ENCODE measurements at regions not wholly inside any gene's neighbourhood (a gene's known extent, or its start where the extent isn't known, plus 50 kb on each side); places are given as distances from the start of the nearest gene placed in this dataset.

DNA sequence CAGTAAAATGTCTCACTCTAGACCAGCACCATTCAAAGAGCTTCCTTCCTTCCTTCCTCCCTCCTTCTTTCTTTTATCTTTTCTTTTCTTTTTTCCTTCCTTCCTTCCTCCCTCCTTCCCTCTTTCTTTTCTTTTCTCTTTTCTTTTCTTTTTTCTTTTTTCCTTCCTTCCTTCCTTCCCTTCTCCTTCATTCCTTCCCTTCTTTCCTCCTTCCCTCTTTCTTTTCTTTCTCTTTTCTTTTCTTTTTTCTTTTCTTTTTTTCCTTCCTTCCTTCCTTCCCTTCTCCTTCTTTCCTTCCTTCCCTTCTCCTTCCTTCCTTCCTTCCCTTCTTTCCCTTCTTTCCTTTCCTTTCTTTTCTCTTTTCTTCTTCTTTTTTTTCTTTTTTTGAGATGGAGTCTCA is 985.1 kb downstream of the DSC3 start:
- DNase-seq: no peak
- no peak overlapping the region for H3K27ac Mint-ChIP-seq

GRCh38 chr18:30056528-30056927 is 986.0 kb downstream of the DSC3 start:
- Mint-ChIP-seq H3K36me3 (no peaks in the 10 kb centered on the region), H3K27me3 (no peaks in the 10 kb centered on the region), H3K27ac (no peak overlapping the region), H3K9me3 (peaks cover 2% of the 10 kb centered on the region), H3K4me3 (no peak overlapping the region), H3K4me1 (no peaks in the 10 kb centered on the region)
- POLR2A ChIA-PET: no interaction called here
- ATAC-seq (ENCODE audit: low read depth) (no peak), DNase-seq (no peak)

More for the DNA sequence above, 985.1 kb downstream of the DSC3 start:
- Mint-ChIP-seq H3K27me3 (no peaks in the 10 kb centered on the region), H3K9me3 (peaks cover 2% of the 10 kb centered on the region), H3K36me3 (no peaks in the 10 kb centered on the region), H3K4me1 (no peaks in the 10 kb centered on the region), H3K4me3 (no peak overlapping the region)
- no peak for ATAC-seq (ENCODE audit: low read depth)
- POLR2A ChIA-PET: no interaction called here

GRCh38 chr18:30044496-30044895 is 998.0 kb downstream of the DSC3 start:
- Mint-ChIP-seq H3K9me3 (peaks cover 3% of the 10 kb centered on the region), H3K4me1 (no peaks in the 10 kb centered on the region), H3K36me3 (no peaks in the 10 kb centered on the region), H3K27me3 (no peaks in the 10 kb centered on the region), H3K4me3 (no peak overlapping the region), H3K27ac (no peak overlapping the region)
- POLR2A ChIA-PET: no interaction called here
- DNase-seq: no peak
- ATAC-seq (ENCODE audit: low read depth): no peak

DNA sequence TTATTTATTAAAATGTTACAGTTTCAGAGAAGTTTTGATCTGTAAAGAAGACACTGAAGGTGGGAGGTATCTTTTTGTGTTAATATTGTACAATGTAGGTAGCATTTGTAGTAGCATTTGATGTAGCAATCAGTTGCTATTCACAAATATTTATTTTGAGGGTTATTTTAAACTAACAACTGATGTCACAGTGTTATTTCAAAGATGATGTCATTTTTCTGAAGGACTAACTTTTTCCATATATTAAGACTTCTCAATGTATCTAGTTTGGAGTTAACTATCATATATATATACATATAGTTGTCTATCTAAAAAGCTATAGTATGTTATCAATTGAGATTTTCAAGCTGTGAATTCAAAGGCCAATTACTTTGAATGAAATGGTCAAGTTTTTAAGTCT is 1003.3 kb downstream of the DSC3 start:
- Mint-ChIP-seq H3K36me3 (no peaks in the 10 kb centered on the region), H3K27ac (no peak overlapping the region), H3K27me3 (no peaks in the 10 kb centered on the region), H3K4me1 (no peaks in the 10 kb centered on the region), H3K4me3 (no peak overlapping the region), H3K9me3 (peaks cover 5% of the 10 kb centered on the region)
- ATAC-seq (ENCODE audit: low read depth): no peak
- no peak for DNase-seq
- POLR2A ChIA-PET: no interaction called here

DNA sequence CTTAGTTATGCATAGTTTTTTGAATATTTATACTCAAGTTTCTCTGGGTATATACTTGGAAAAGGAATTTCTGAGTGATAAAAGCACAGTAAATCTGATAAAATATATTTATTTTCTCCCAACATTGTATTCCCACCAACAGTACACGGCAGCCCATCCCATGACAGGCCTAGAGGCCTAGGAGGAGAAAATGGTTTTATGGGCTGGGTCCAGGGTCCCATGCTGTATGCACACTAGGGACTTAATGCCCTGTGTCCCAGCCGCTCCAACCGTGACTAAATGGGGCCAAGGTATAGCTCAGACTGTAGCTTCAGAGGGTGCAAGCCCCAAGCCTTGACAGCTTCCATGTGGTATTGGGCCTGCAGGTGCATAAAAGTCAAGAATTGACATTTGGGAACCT is 1007.7 kb downstream of the DSC3 start:
- Mint-ChIP-seq H3K36me3 (no peaks in the 10 kb centered on the region), H3K9me3 (peaks cover 10% of the 10 kb centered on the region), H3K27ac (no peak overlapping the region), H3K27me3 (no peaks in the 10 kb centered on the region), H3K4me1 (no peaks in the 10 kb centered on the region), H3K4me3 (no peak overlapping the region)
- DNase-seq (no peak), ATAC-seq (ENCODE audit: low read depth) (no peak)
- POLR2A ChIA-PET: no interaction called here

GRCh38 chr18:30016179-30016578 is 1026.4 kb downstream of the DSC3 start:
- POLR2A ChIA-PET: no interaction called here
- Mint-ChIP-seq H3K9me3 (no peaks in the 10 kb centered on the region), H3K4me3 (no peak overlapping the region), H3K4me1 (no peaks in the 10 kb centered on the region), H3K27me3 (no peaks in the 10 kb centered on the region), H3K27ac (no peak overlapping the region), H3K36me3 (no peaks in the 10 kb centered on the region)
- ATAC-seq (ENCODE audit: low read depth) (no peak), DNase-seq (no peak)

- no peak for DNase-seq
- no peak overlapping the region for H3K4me3 Mint-ChIP-seq
Observed at GRCh38 chr18:30004965-30005364, 1037.6 kb downstream of the DSC3 start.

DNA sequence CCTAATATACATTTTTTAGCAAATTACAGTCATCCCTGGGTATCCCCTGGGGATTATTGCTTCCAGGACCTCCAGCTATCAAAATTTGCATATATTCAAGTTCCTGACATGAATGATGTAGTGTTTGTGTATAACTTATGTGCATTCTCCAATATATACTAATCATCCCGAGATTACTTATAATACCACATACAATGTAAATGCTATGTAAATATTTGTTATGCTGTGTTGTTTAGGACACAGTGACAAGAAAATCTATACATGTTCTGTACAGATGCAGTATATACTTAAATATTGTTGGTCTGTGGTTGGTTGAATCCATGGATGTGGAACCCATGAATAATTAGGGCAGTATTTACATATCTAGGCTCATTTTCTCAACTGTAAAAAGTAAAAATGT is 1060.3 kb downstream of the DSC3 start:
- POLR2A ChIA-PET: no interaction called here
- H3K4me1 Mint-ChIP-seq: no peaks in the 10 kb centered on the region
- H3K36me3 Mint-ChIP-seq: no peaks in the 10 kb centered on the region
- no peak for ATAC-seq (ENCODE audit: low read depth)
- DNase-seq: no peak
- no peak overlapping the region for H3K27ac Mint-ChIP-seq
- no peak overlapping the region for H3K4me3 Mint-ChIP-seq
- H3K27me3 Mint-ChIP-seq: no peaks in the 10 kb centered on the region
- peaks cover 2% of the 10 kb centered on the region for H3K9me3 Mint-ChIP-seq

More at GRCh38 chr18:30004965-30005364, 1037.6 kb downstream of the DSC3 start:
- Mint-ChIP-seq H3K4me1 (no peaks in the 10 kb centered on the region), H3K36me3 (no peaks in the 10 kb centered on the region), H3K27ac (no peak overlapping the region), H3K9me3 (peaks cover 1% of the 10 kb centered on the region), H3K27me3 (no peaks in the 10 kb centered on the region)
- no peak for ATAC-seq (ENCODE audit: low read depth)
- POLR2A ChIA-PET: no interaction called here

GRCh38 chr18:29979881-29980280 is 1062.7 kb downstream of the DSC3 start:
- Mint-ChIP-seq H3K36me3 (no peaks in the 10 kb centered on the region), H3K27me3 (no peaks in the 10 kb centered on the region)
- ATAC-seq (ENCODE audit: low read depth): no peak

DNA sequence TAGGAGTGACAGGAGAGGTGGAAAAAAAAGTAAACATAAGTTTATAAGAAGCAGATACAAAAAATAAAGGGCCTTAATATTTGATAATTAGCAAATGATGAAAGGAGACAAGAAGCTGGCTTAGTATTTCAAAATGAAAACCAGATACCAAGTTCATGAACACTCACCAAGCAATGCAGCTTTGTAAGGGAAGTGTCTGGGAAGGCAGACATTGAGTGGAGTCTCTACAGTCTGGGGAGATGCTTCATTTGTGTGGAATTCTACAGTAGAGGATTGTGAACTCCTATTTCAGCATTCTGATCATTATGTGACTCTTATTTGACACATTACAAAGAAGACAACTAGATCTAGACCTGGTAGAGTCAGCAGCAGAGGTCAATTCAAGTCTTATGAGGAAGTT is 1072.7 kb downstream of the DSC3 start:
- ATAC-seq (ENCODE audit: low read depth) (no peak), DNase-seq (no peak)
- Mint-ChIP-seq H3K27me3 (no peaks in the 10 kb centered on the region), H3K4me3 (no peak overlapping the region), H3K9me3 (peaks cover 5% of the 10 kb centered on the region), H3K36me3 (no peaks in the 10 kb centered on the region), H3K4me1 (no peaks in the 10 kb centered on the region), H3K27ac (no peak overlapping the region)
- POLR2A ChIA-PET: no interaction called here

More at GRCh38 chr18:29979881-29980280, 1062.7 kb downstream of the DSC3 start:
- no peaks in the 10 kb centered on the region for H3K4me1 Mint-ChIP-seq
- H3K9me3 Mint-ChIP-seq: peaks cover 4% of the 10 kb centered on the region
- no peak overlapping the region for H3K4me3 Mint-ChIP-seq
- no peak for DNase-seq
- POLR2A ChIA-PET: no interaction called here
- no peak overlapping the region for H3K27ac Mint-ChIP-seq

DNA sequence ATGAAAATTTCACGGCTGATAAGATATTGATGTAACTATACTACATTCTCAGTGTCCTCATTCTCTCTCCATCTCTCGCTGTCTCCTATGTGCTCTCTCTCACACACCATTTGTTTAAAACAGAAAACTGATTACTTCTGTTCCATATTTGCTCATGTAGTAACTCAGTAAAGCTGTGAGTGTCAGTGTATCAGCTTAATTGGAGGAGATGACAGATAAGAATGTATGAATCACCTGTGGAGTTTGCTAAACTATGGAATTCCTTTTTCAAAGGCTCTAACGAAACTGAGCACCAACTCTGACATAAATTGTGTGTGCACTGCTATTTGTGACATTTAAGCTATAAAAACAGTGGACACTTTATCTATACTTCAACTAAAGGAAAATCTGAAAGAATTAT is 1080.0 kb downstream of the DSC3 start:
- POLR2A ChIA-PET: no interaction called here
- no peaks in the 10 kb centered on the region for H3K4me1 Mint-ChIP-seq
- ATAC-seq (ENCODE audit: low read depth): no peak

DNA sequence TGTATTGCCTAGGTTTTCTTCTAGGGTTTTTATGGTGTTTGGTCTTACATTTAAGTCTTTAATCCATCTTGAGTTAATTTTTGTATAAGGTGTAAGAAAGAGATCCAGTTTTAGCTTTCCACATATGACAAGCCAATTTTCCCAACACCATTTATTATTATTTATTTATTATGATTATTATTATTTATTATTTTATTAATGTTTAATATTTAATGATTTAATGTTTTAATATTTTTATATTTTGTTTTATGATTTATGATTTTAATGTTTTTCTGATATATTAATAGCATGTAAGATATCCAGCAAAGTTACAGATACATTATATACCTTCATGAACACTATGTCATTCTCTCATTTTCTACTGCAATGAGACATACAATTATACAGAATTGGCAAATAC is 1082.0 kb downstream of the DSC3 start:
- Mint-ChIP-seq H3K4me1 (no peaks in the 10 kb centered on the region), H3K27ac (no peak overlapping the region), H3K4me3 (no peak overlapping the region), H3K9me3 (no peaks in the 10 kb centered on the region), H3K36me3 (no peaks in the 10 kb centered on the region), H3K27me3 (no peaks in the 10 kb centered on the region)
- ATAC-seq (ENCODE audit: low read depth) (no peak), DNase-seq (no peak)
- POLR2A ChIA-PET: no interaction called here

More for the DNA sequence above, 1080.0 kb downstream of the DSC3 start:
- no peaks in the 10 kb centered on the region for H3K9me3 Mint-ChIP-seq
- no peak overlapping the region for H3K4me3 Mint-ChIP-seq
- H3K27me3 Mint-ChIP-seq: no peaks in the 10 kb centered on the region
- H3K36me3 Mint-ChIP-seq: no peaks in the 10 kb centered on the region
- no peak for DNase-seq
- H3K27ac Mint-ChIP-seq: no peak overlapping the region

DNA sequence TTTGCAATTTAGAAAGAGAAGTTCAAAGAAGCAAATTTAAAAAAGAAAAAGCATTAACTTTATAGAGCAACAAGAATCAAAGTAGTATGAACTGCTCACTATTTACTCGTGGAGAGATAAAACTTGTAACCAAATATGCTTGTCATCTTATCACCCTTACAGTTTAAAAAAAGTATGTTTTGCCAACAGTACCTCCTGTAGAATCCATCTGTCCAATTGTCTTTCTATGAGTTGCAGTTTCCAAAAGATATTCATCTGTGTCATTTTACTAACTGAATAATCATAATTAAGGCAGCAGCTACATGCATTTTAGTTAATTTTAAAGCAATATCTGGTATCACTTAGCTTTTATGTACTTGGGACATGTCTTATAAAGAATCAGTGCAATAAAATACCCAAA is 1112.3 kb downstream of the DSC3 start:
- POLR2A ChIA-PET: no interaction called here
- ATAC-seq (ENCODE audit: low read depth): no peak
- DNase-seq: no peak
- no peak overlapping the region for H3K4me3 Mint-ChIP-seq
- no peak overlapping the region for H3K27ac Mint-ChIP-seq
- H3K4me1 Mint-ChIP-seq: no peaks in the 10 kb centered on the region
- peaks cover 3% of the 10 kb centered on the region for H3K9me3 Mint-ChIP-seq
- no peaks in the 10 kb centered on the region for H3K36me3 Mint-ChIP-seq
- no peaks in the 10 kb centered on the region for H3K27me3 Mint-ChIP-seq

GRCh38 chr18:29928081-29928480 is 1114.5 kb downstream of the DSC3 start:
- Mint-ChIP-seq H3K36me3 (no peaks in the 10 kb centered on the region), H3K4me3 (no peak overlapping the region), H3K9me3 (peaks cover 3% of the 10 kb centered on the region), H3K27ac (no peak overlapping the region), H3K4me1 (no peaks in the 10 kb centered on the region), H3K27me3 (no peaks in the 10 kb centered on the region)
- no peak for DNase-seq
- POLR2A ChIA-PET: no interaction called here
- no peak for ATAC-seq (ENCODE audit: low read depth)

GRCh38 chr18:29925566-29925965 is 1117.0 kb downstream of the DSC3 start:
- Mint-ChIP-seq H3K27me3 (no peaks in the 10 kb centered on the region), H3K27ac (no peak overlapping the region), H3K4me3 (no peak overlapping the region), H3K9me3 (peaks cover 3% of the 10 kb centered on the region), H3K36me3 (no peaks in the 10 kb centered on the region), H3K4me1 (no peaks in the 10 kb centered on the region)
- POLR2A ChIA-PET: no interaction called here
- ATAC-seq (ENCODE audit: low read depth) (no peak), DNase-seq (no peak)

Measured in activated naive CD8-positive, alpha-beta T cell treated with anti-CD3 and anti-CD28 coated beads, Interleukin-2, amount 10 ng/mL, durations not matched to agents 7 days and 5 days (primary cell).